ENCODE measurements at regions not wholly inside any gene's neighbourhood (a gene's known extent, or its start where the extent isn't known, plus 50 kb on each side); places are given as distances from the start of the nearest gene placed in this dataset.

DNA sequence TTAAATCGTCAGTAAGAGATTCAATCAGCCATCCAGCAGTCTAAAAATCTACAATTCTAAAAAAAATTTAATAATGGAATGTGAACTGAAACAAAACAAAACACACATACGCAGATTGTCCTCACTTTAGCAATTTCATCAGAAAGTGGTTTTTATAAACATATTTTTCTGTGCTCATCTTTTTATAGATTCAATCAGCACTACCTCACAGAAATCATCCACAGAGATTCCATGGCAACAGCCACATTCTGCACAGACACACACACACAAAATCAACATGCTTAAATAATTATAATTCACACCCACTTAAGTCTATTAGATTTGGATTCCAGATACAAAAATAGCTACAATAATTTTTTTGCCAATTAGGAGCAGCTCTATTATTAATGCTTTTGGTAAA is 149.0 kb upstream of the KCNIP4 start:
- DNase-seq: no peak

DNA sequence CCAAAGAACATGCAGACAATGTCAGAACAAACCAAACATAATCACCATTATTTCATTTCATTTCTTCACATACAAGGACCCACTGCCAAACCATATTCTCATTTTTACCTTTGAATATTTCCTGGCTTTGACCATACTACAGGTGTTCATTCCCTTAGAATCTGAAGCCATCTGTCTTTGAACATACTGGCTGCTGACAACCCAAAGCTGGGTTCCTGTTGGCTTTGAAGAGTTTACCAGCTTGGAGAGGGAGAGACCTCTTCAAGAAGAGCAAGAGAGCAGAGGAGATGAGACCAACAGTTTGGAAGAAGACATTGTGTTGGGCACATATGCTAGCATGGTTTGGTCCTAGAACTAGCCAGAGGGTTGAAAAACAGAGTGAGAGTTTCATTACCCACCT is 145.6 kb upstream of the KCNIP4 start:
- DNase-seq: no peak

DNA sequence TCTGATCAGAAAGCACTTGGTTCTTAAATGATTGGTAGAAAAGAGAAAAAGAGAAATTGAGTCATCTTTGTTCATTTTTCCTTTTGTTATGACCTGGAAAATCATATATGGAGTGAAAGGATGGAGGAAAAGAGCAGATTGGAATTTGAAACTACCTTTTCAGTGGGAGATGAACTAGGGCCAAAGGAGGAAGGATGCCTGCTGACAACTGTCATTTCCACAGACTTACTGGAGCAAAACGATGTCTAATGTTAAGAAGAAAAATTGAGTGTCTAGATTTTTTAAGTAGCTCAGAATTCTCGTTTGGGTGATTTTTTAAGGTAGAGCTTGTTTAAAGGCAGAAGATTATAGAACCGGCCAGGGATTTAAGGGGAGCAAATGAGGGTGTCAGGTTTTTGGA is 144.6 kb upstream of the KCNIP4 start:
- no peak for DNase-seq

DNA sequence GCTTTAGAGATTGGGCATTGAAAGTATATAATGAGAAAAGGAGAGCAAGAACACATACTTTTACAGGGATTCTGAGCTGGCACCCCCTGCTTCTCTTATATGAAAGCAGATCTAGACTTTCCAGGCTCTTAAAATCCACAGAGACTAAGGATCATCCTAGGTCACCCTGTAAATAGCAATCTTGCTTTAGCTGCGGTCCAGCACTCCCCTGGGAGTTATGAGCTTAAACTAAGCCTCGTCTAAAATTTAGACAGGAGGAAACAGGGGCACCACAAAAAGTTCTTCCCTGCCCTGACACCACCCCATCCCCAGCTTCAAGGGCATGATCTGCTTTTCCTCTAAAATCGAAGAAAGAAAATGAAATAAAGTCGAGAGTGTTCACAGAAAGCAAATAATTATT is 143.3 kb upstream of the KCNIP4 start:
- no peak for DNase-seq

DNA sequence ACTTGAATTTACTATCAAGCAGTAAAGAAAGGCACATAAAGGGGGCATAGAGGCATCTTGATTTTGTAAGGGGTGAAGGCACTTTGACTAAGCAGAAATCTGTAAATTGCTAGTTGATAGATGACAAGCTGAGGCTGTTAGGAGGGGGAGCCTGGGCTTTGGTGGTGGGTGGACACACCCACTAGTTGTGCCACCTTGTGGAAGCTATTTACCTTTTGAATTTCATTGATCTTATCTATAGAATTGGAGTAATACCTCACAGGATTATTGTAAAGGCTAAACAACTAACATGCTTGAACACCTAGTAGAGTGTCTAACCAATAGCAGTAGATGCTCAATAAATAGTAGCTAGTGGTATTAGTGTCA is 142.8 kb upstream of the KCNIP4 start:
- no peak for DNase-seq

DNA sequence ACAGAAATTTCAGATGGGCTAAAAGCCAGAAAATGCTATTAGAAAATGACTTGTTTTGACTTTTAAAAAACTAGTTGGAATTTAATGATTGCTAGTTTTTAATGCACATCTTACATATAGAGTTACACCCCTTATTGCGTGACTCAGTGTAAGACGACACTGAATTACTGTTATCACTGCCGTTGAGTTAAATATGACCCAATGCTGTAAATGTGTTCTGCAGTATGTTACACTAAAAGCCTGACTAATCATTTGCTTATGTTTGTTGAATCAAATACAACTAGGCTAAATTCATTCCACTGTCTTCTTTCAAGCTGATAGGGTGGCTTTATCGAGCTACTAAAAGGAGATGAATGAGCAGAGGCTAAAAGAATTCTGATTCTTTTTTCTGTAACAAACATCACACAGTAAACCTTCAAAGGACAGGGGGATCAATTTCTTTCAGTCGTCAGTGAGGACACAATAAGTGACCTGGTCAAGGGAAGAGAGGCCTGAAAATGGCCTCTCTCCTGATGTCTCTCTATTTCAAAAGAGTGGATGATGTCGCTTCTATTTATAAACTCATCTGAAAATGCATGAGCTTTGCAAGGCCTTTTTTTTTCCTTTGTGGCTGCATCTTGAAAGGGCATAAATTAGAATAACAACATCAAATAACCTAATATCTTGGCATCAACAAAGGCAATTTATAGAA is 142.2 kb upstream of the KCNIP4 start:
- DNase-seq: no peak

DNA sequence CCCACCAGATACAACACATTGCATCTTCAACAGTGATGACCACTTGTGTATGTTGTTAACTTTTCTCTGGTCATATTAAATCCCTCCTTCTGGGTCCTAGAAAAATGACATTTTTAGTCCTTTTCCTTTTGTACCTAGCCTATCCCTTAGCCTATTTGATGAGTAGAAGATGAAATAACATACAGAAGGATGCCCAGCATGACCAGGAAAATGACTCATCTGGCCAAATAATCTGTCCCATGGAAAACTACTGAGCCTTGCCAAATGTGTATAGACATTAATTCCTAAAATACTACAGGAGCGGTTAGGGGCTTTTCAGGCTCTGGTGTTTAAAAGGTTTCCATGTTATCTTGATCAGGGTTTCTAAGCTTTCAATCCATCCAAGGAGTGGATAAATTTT is 129.0 kb upstream of the KCNIP4 start:
- no peak for DNase-seq

DNA sequence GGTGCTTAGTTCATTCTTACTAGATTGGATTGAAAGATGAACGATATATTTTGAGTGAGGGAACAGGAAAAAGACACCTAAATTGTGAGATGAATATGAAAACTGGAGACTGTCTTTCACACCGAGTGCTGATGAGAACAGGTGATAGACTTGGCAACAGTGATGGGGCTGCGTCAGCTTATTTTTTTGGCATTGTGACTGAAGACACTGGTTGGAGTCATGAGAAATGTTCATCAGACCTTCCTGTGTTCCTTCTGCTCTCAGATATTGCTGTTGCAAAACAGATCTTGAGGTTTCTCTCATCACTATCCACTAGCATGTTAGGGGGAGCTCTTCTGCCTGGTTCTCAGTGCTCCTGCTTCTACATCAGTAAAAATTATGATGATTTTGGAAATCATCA is 124.2 kb upstream of the KCNIP4 start:
- no peak for DNase-seq

DNA sequence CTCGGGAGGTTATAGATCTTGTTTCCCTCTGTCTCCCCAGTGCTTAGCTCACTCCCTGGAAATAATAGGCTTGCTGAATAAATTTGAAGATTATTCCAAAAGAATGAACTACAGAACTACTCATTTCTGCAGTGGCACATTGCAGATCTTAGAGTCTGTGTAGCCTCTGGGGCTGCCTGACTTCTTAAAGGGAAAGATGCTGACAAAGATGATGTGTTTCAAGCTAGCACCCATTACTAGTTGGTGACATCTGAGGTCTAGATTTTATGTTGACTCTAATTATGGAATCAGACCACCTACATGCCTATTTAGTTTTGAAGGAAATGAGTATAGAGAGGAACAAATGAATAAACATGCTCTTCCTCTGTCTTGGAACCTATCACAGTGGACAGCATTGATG is 123.7 kb upstream of the KCNIP4 start:
- no peak for DNase-seq

DNA sequence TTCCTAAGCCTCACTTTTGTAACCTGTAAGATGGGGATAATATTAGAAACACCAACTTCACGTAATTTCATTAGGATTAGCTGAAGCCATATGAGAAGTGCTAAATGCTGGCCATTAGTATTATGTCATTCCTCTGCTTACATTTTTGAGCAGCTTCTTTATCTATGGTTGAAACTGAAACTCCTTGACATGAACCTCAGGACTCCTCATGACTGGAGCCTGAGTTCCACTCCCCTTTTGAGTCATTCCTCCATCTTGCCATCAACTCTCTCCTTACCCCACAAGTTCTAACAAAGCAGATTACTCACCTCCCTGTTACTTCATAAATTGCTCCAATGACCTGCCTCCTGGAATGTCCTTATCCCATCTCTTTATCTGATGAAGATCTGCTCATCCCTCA is 123.2 kb upstream of the KCNIP4 start:
- no peak for DNase-seq

DNA sequence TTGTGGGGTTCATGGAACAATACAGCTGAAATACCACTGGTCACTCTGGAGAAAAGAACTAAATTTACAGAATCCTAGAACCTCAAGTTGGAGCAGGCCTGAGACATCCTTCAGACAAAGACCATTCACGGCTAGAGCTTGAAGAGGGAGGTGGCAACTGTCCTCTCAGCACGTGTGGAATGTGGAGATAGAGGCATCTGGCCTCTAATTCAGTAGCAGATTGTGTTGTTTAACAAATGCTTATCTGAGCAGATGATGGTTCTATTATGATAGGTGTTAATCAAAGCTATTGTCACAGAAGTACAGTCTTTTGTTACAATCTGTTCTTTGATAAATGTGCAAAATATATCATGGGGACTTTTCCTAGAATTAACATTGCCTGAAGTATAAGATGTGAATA is 121.7 kb upstream of the KCNIP4 start:
- no peak for DNase-seq

DNA sequence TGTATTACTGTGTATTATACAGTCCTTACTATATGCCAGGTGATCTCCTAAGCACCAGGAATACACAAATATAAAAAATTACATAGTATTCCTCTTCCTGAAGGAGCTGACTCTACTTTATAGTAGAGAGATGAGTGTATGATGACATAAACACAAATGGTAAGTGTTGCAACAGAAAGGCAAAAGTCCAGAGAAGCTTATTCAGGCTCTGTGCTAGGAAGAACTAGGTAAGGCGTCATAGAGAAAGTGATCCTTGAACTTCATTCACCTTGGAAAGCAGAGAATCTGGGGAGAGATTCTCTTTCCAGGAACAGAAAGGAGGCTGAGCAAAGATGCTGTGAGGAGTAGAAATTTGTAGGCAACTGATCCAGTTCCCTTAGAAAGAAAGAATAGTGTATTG is 115.0 kb upstream of the KCNIP4 start:
- no peak for DNase-seq

DNA sequence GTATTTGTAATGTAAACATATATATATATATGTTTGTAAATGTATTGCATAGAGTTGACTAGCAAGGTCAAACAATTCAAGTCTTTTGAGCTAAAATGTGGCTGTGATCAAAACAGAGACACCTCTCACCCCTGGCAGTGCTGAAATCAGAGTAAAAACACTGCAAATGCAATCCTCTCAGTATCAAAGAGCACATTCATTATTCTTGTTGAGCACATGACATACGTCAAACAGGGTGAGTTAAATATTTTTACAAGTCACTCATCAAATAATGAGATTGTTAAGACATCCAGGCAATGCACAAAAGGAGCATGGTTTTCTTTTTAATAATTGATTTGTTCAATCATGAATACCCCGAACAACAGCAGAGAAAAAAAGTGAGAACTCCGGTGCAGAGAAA is 114.1 kb upstream of the KCNIP4 start:
- DNase-seq: no peak

DNA sequence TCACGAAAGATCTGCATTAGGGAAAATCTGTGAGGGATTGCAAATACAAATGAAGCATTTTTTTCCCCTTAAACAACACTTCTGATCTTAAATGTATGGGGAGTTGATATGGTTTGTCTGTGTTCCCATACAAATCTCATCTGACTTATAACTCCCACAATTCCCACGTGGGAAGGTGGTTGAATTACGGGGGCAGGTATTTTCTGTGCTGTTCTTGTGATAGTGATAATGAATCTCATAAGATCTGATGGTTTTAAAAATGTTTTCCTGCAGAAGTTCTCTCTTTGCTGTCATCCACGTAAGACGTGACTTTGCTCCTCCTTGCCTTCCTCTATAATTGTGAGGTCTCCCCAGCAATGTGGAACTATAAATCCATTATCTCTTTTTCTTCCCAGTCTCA is 107.4 kb upstream of the KCNIP4 start:
- no peak for DNase-seq

DNA sequence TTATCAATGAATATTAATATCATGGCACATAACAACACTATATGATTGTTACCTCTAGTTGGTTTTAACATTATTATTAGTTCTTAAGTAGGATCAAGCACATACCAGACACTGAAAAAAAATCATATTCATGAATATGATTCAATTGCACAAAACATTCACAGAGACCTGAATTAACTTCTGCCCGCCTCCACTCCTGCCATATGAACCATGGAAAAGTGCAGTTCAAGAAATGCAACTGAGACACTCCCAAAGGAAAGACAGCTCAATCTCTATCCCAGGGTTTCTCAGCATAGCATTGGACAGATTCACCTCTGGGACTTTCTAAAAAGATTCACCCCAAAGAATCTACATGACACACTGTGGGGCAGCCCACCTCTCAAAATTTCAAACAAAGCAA is 103.5 kb upstream of the KCNIP4 start:
- no peak for DNase-seq

DNA sequence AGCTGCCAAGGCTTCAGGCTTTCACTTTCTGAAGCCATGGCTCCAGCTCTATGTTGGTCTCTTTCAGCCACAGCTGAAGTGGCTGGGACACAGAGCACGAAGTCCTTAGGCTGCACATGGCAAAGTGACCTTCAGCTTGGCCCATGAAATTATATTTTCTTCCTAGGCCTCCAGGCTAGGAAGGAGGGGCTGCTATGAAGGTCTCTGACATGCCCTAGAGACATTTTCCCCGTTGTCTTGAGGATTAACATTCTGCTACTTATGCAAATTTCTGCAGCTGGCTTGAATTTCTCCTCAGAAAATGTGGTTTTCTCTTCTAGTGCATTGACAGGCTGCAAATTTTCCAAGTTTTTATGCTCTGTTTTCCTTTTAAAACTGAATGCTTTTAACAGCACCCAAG is 99.8 kb upstream of the KCNIP4 start:
- DNase-seq: no peak

DNA sequence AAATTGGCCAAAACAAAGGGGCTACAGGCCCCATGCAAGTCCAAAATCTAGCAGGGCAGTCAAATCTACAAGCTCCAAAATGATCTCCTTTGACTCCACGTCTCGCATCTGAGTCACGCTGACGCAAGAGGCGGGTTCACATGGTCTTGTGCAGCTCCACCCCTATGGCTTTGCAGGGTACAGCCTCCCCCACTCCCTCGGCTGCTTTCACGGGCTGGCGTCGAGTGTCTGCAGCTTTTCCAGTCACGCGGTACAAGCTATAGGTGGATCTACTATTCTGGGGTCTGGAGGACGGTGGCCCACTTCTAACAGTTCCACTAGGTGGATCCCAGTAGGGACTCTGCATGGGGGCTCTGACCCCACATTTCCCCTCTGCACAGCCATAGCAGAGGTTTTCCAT is 99.2 kb upstream of the KCNIP4 start:
- no peak for DNase-seq

DNA sequence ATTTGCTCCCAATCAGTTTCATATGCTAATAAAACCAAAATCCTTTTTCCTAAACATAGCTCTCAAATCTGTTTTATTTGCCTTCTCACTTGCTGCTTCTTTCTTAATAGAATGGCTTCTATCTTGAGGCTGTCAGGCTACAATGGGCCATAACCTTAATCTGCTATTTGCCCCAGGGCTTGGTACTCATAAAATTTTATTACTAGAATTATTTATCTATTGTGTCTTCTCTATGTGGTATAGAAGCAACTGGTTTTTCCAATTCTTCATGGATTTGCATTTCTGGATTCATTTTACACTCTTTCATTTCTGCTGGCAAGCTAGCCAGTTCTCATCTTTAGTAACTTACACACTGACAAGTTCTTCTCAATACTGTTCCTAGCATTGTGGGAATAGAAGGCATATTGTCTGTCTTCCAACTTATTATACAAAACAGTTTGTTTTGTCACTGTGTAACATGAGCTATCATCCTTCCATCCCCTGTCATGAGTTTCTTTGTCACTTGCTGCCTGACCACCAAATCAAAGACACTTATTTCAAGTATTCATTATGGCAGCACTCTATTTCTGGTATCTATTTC is 96.6 kb upstream of the KCNIP4 start:
- no peak for DNase-seq

DNA sequence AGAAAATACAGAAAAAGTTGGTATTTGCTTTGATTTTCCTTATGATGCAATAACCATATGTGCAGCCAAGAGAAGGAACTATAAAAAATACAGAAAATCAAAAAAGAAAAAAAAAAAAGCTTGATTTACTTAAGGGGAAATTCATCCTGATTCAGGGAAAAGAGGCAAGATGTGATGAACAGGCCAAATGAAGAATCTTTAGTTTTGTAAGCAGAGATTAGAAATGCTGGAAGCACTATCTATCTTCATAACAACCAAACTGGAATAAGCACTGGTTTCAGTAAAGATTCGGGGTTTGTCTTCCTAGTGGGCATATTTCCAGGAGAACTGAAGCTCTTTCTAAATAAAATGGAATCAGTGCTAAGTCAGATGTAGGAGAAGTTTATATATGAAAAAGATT is 82.9 kb upstream of the KCNIP4 start:
- DNase-seq: no peak

DNA sequence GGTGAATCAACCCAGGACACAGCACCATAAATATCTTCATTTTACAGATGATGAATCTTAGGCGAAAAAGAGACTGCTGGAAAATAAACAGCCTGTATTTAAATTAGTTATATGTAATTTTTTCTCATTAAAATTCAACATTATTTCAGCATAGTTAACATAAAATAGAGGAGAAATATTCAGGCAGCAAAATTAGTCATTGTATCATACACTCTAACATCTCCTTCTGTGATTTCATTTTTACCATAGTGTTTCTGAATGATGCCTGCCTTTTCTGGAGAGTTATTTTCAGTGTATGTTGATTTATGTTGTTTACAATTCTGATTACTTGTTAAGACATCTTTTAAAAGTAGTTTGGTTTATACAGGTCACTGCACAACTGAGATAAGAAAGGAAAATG is 82.3 kb upstream of the KCNIP4 start:
- no peak for DNase-seq

DNA sequence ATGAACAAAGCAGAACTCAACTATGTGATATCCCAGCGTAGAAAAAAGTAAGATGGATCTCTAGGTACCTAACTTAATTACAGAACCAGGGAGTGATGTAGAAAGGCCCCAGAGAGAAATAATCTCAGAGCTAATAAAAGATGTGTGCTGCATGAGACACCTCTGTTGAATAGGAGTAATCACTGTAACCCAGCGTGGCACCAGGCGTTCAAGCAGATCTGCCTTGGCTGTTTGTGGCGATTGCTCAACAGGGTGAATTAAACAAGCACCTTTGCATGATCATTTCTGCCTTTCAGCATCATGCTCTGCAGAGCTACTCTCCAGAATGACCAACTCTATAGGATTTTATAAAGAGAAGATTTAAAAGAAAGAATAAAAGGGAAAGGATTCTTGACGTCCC is 81.7 kb upstream of the KCNIP4 start:
- DNase-seq: no peak

DNA sequence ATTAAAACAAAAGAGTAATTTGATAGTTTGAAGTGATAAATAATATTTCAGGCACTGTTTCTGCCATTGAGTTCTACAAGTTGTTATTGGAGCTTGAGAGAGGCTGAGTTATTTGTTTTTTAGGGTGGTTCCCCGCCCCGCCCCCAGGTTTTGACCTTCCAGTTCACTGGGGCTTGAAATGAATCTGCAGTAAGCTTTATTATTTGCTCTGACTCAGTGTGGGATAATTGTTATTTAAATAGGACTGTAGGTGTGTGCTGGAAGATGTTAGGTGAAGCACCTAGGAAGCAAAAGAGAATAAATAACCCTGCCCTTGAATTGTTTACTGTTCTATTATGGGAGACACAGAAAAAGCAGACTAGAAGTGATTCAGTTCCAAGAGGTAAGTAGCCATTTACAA is 81.2 kb upstream of the KCNIP4 start:
- DNase-seq: no peak

DNA sequence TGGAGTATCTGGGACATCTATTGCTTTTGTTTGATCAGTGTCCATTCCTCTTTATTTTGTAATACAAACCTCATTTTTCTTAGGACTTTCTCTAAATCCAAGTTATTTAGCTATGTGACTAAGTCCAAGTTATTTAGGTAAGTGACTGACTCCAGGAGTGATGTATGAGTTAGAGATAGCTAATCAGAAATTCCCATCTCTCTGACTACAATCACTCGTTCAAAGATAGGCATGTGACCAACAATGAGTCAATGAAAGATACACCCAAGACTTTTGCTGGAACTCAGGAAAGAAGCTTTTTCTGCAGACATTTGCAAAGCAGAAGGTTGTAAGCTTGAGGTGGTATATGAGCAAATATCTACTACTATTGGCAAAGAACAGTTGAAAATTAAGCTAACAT is 72.5 kb upstream of the KCNIP4 start:
- no peak for DNase-seq

DNA sequence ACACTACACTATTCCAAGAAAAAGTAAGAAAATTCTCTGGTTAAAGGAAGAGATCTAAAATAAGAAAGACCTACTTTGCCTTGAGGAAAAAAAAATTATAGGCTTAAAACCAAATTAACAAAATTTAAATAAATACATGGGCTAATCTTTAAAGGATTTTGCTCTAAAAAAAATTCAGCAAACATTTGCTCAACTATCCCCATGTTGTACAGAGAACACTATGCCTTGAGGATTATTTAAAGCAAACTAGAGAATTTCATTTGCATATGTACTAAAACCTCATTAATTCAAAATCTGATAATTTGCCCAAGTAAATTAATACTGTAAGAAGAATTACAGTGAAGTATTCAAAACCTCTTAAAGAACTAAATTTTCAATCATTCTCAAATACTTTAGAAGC is 71.6 kb upstream of the KCNIP4 start:
- no peak for DNase-seq

DNA sequence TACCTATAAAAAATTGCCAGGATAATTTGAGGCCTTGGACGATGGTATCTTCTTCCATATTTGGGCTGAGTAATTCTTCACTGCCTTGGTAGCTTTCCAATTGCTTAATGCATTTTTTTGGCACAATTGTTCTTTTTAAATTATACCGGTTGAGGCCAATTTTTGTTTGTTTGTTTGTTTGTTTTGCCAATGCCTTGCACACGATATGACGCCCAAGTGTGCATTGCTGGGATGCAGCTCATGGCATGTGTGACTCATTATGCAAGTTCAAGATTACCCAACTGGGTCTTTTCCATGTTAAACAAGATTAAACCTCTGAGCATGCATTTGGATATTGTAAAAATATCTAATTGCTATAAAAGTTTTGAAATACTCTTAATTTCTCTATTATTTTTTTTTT is 71.1 kb upstream of the KCNIP4 start:
- DNase-seq: no peak

Measured in hematopoietic multipotent progenitor cell treated with erythropoietin and hydrocortisone succinate and interleukin-3 and kit ligand, for 6 days (in vitro differentiated cells).